Activated T-cell treated with anti-CD3 and anti-CD28 coated beads, Interleukin-2, amount 50 U/mL, for 24 hours (primary cell): ENCODE measurements at regions not wholly inside any gene's neighbourhood (a gene's known extent, or its start where the extent isn't known, plus 50 kb on each side); places are given as distances from the start of the nearest gene placed in this dataset.

Experiments used
- DNase-seq: peaks from one replicate; pipeline ENCODE4 v3.0.0-alpha.2; 2020
- H3K27ac Mint-ChIP-seq: 2 replicates; pipeline ENCODE4 v1.8.0; 2020; ENCODE audit warnings: mild to moderate bottlenecking, mixed read lengths
- H3K27me3 Mint-ChIP-seq: 2 replicates; pipeline ENCODE4 v1.8.0; 2020; ENCODE audit warnings: mixed read lengths
- H3K36me3 Mint-ChIP-seq: 2 replicates; pipeline ENCODE4 v1.8.0; 2020; ENCODE audit warnings: low read depth, mixed read lengths
- H3K4me1 Mint-ChIP-seq: 2 replicates; pipeline ENCODE4 v1.8.0; 2020; ENCODE audit warnings: low read depth, mixed read lengths
- H3K4me3 Mint-ChIP-seq: 2 replicates; pipeline ENCODE4 v1.8.0; 2020; ENCODE audit warnings: mild to moderate bottlenecking, moderate library complexity, mixed read lengths
- H3K9me3 Mint-ChIP-seq: 2 replicates; pipeline ENCODE4 v1.8.0; 2020; ENCODE audit warnings: mixed read lengths

DNA sequence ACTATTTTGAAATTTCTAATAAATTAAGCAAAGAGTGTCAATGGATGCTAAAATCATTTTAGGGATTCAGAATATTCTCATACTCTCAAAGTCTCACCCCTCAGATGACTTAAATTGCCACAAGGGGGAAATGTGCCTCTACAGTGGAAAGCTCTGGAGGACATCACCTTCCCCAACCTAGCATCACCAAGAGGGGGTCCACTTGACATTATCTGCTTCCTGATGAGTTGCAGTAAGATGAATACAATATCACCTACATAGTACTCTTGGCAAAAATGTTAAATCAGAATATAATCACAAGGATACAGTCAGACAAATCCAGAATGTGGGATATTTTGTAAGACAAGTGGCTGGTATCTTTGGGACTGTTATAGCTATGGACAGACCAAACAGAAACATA, 290.1 kb downstream of the MFSD1 start:
- peaks cover 4% of the 10 kb centered on the region for H3K9me3 Mint-ChIP-seq
- no peaks in the 10 kb centered on the region for H3K4me1 Mint-ChIP-seq
- no peak overlapping the region for H3K4me3 Mint-ChIP-seq
- no peak for DNase-seq
- H3K27me3 Mint-ChIP-seq = no peaks in the 10 kb centered on the region
- H3K36me3 Mint-ChIP-seq = no peaks in the 10 kb centered on the region
- H3K27ac Mint-ChIP-seq = no peak overlapping the region

GRCh38 chr3:159102001-159102400, 300.1 kb downstream of the MFSD1 start:
- H3K4me3 Mint-ChIP-seq = no peak overlapping the region

GRCh38 chr3:159112724-159113123, 310.9 kb downstream of the MFSD1 start:
- DNase-seq = no peak
- Mint-ChIP-seq H3K4me3 (no peak overlapping the region), H3K27me3 (no peaks in the 10 kb centered on the region), H3K27ac (no peak overlapping the region), H3K9me3 (no peaks in the 10 kb centered on the region), H3K4me1 (no peaks in the 10 kb centered on the region), H3K36me3 (no peaks in the 10 kb centered on the region)

More at GRCh38 chr3:159102001-159102400, 300.1 kb downstream of the MFSD1 start:
- Mint-ChIP-seq H3K27ac (no peak overlapping the region), H3K27me3 (no peaks in the 10 kb centered on the region), H3K36me3 (no peaks in the 10 kb centered on the region), H3K9me3 (peaks cover 5% of the 10 kb centered on the region), H3K4me1 (no peaks in the 10 kb centered on the region)
- DNase-seq = no peak

DNA sequence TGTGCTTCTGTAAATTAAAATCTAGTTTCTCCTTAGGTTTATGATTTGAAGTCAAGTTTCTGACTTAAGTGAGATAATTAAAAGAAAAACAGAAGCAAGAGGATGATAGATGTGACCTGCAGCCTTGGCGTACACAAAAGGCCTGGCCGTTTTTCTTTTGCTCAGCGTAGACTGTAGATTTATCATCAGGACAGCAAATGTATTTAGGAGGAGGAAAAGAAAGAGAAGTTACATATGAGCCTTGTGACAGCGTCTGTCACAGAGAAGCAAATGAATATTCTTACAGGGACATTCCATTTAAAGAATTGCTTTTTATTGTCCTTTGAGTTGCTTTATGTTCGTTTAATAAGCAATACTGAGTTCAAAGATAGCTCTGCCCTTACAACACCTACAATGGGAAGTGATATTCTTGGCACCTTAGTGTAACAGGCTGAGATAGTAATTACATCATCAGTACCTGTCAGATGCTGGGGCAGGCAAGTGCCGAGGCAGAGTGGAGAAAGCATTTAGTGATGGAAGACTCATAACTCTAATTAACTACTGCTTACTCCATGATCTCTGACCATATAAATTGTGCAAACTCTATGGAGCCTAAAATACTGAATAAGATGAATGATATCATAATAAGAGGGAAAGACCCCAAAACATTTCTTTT, 311.5 kb downstream of the MFSD1 start:
- Mint-ChIP-seq H3K9me3 (no peaks in the 10 kb centered on the region), H3K36me3 (no peaks in the 10 kb centered on the region), H3K4me1 (no peaks in the 10 kb centered on the region), H3K4me3 (no peak overlapping the region), H3K27me3 (no peaks in the 10 kb centered on the region), H3K27ac (no peak overlapping the region)
- no peak for DNase-seq

DNA sequence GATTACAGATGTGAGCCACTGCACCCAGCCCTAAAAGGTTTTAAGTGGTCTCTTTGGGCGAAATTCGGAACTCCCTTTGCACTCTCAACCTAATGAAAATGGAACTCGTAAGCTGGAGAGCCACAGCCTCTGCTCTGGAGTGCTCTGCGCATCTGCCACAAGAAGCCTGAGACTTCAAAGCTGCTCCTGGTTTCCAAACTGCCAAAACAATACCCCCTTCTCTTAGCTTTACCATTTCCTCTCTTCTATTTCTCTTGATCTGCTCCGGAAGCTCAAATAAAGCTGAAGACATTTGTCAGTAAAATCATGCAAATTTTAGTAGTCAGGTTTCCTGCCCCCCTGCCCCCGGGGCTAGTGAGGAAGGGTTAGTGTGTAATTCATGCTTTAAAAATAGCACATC, 312.7 kb downstream of the MFSD1 start:
- no peak overlapping the region for H3K27ac Mint-ChIP-seq
- H3K4me3 Mint-ChIP-seq = no peak overlapping the region
- no peak for DNase-seq
- no peaks in the 10 kb centered on the region for H3K36me3 Mint-ChIP-seq
- no peaks in the 10 kb centered on the region for H3K4me1 Mint-ChIP-seq
- no peaks in the 10 kb centered on the region for H3K27me3 Mint-ChIP-seq
- no peaks in the 10 kb centered on the region for H3K9me3 Mint-ChIP-seq

DNA sequence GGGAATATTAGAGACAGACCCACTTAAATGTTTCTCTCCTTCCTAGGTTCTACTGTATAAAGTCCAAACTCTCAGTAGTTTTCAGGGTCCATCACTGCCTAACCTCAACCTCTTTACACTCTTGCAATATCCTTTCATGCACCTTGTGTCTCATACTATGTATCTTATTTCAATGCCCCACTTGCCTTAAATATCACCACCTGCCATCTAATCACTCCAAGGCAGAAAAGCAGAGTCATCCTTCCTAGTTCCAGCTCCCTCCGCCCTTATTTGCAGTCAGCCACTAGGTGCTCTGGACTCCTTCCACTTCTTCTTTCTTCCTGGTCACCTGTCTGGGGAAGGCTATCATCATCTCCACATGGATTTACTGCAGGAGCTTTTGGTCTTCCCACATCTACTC, 322.0 kb downstream of the MFSD1 start:
- Mint-ChIP-seq H3K36me3 (no peaks in the 10 kb centered on the region), H3K27me3 (no peaks in the 10 kb centered on the region), H3K9me3 (no peaks in the 10 kb centered on the region), H3K4me3 (no peak overlapping the region), H3K27ac (no peak overlapping the region), H3K4me1 (no peaks in the 10 kb centered on the region)
- DNase-seq = no peak

- Mint-ChIP-seq H3K36me3 (no peaks in the 10 kb centered on the region), H3K27ac (no peak overlapping the region), H3K27me3 (no peaks in the 10 kb centered on the region), H3K4me3 (no peak overlapping the region), H3K9me3 (no peaks in the 10 kb centered on the region), H3K4me1 (no peaks in the 10 kb centered on the region)
- DNase-seq = no peak
These were observed 324.6 kb downstream of the MFSD1 start for GRCh38 chr3:159126261-159127020.

GRCh38 chr3:159127021-159127392, 325.2 kb downstream of the MFSD1 start:
- H3K27me3 Mint-ChIP-seq = no peaks in the 10 kb centered on the region
- no peaks in the 10 kb centered on the region for H3K9me3 Mint-ChIP-seq
- no peak overlapping the region for H3K4me3 Mint-ChIP-seq
- no peak for DNase-seq
- H3K27ac Mint-ChIP-seq = no peak overlapping the region
- no peaks in the 10 kb centered on the region for H3K4me1 Mint-ChIP-seq
- no peaks in the 10 kb centered on the region for H3K36me3 Mint-ChIP-seq

DNA sequence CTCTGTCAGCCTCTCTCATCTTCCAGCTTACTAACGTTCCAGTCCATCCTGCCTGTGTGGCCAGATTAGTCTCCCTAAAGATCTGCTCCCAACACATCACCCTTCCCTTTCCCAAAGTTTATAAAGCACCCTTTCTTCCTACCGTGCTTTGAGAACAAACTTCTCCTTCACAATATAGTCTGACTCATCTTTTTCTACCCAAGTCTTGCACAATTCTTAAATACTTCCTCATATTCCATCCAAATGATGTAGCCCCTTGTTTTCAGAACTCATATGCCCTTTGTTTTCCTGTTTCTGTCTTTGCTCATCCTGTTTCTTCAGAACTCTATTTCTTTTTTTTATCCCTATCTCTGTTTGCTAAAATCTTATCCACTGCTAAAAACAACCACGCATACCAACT, 326.8 kb downstream of the MFSD1 start:
- Mint-ChIP-seq H3K9me3 (no peaks in the 10 kb centered on the region), H3K27me3 (no peaks in the 10 kb centered on the region), H3K4me3 (no peak overlapping the region), H3K27ac (no peak overlapping the region), H3K36me3 (no peaks in the 10 kb centered on the region), H3K4me1 (no peaks in the 10 kb centered on the region)
- no peak for DNase-seq

- no peaks in the 10 kb centered on the region for H3K27me3 Mint-ChIP-seq
- DNase-seq = no peak
- no peaks in the 10 kb centered on the region for H3K36me3 Mint-ChIP-seq
- H3K4me3 Mint-ChIP-seq = no peak overlapping the region
- no peaks in the 10 kb centered on the region for H3K9me3 Mint-ChIP-seq
- no peak overlapping the region for H3K27ac Mint-ChIP-seq
- no peaks in the 10 kb centered on the region for H3K4me1 Mint-ChIP-seq
These were observed 328.3 kb downstream of the MFSD1 start for GRCh38 chr3:159130108-159130507.

DNA sequence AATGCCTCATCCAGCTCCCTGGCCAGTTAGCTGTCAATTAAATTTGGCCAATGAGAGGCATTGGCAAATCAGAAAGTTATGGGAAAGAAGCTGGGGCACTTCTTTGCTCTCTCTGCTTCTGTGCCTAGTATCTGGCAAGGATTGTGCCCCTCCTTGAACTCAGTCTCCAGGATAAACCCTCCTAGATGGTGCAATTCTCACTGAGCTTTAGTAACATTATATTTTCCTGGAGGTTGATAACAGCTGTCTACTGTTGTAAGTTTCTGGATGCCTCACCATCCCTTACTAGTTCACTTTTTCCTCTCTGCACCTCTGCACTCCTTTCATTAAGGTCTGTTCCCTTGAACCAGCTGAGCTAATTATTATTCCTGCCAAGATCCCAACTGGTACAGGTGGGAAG, 329.5 kb downstream of the MFSD1 start:
- DNase-seq = no peak
- no peaks in the 10 kb centered on the region for H3K27me3 Mint-ChIP-seq
- H3K4me3 Mint-ChIP-seq = no peak overlapping the region
- H3K9me3 Mint-ChIP-seq = no peaks in the 10 kb centered on the region
- no peak overlapping the region for H3K27ac Mint-ChIP-seq
- H3K4me1 Mint-ChIP-seq = no peaks in the 10 kb centered on the region
- H3K36me3 Mint-ChIP-seq = no peaks in the 10 kb centered on the region

DNA sequence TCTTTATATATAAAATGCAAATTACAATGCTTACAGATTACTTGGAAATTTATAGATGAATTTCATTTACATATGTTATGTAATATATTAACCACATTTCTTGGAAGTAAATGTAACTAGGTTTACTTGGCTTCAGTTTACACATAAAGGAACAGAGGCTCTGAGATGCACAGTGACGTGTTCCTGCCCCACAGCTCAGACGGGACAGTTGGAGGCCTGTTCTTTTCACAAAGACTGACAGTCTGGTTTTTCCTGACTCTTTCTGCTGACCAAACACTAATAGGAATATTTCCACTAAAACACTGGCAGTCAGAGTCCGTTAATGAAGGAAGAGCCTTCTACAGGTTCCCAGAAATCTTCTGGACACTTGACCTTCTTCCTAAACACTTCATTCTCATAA, 336.1 kb downstream of the MFSD1 start:
- no peaks in the 10 kb centered on the region for H3K27me3 Mint-ChIP-seq
- H3K36me3 Mint-ChIP-seq = no peaks in the 10 kb centered on the region
- H3K27ac Mint-ChIP-seq = no peak overlapping the region
- no peaks in the 10 kb centered on the region for H3K4me1 Mint-ChIP-seq
- H3K4me3 Mint-ChIP-seq = no peak overlapping the region
- DNase-seq = no peak
- H3K9me3 Mint-ChIP-seq = no peaks in the 10 kb centered on the region

DNA sequence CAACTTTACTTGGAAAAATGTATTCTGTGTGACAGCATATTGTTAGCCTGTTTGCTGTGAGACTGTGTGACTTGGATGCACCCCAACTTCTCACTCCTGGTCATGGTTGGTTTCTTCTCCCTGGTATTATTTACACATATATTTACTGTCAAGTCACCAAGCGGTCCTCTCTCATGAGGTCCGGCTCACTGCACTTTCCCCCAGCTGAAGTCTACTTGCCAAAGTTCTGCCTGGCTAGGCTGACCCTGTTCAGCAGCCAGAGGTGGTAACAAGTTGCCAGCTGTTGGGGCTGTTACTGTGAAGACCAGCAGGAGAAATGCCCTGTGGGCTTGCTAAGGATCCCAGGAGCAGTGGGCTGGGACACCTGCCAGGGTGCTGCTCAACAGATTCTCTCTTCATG, 337.5 kb downstream of the MFSD1 start:
- no peaks in the 10 kb centered on the region for H3K4me1 Mint-ChIP-seq
- no peaks in the 10 kb centered on the region for H3K27me3 Mint-ChIP-seq
- no peak overlapping the region for H3K4me3 Mint-ChIP-seq

GRCh38 chr3:159144472-159144871, 342.6 kb downstream of the MFSD1 start:
- H3K4me1 Mint-ChIP-seq = no peaks in the 10 kb centered on the region
- no peak overlapping the region for H3K27ac Mint-ChIP-seq
- no peaks in the 10 kb centered on the region for H3K27me3 Mint-ChIP-seq
- no peaks in the 10 kb centered on the region for H3K9me3 Mint-ChIP-seq
- no peaks in the 10 kb centered on the region for H3K36me3 Mint-ChIP-seq
- H3K4me3 Mint-ChIP-seq = no peak overlapping the region
- DNase-seq = no peak

More for the DNA sequence above, 337.5 kb downstream of the MFSD1 start:
- no peak for DNase-seq
- Mint-ChIP-seq H3K9me3 (no peaks in the 10 kb centered on the region), H3K36me3 (no peaks in the 10 kb centered on the region), H3K27ac (no peak overlapping the region)

- Mint-ChIP-seq H3K27ac (no peak overlapping the region), H3K27me3 (no peaks in the 10 kb centered on the region), H3K9me3 (no peaks in the 10 kb centered on the region), H3K4me3 (no peak overlapping the region), H3K36me3 (no peaks in the 10 kb centered on the region), H3K4me1 (no peaks in the 10 kb centered on the region)
- DNase-seq = no peak
These were observed 343.0 kb downstream of the MFSD1 start for GRCh38 chr3:159144891-159145290.
